Psoas muscle (tissue), 7 donors: ENCODE measurements at regions not wholly inside any gene's neighbourhood (a gene's known extent, or its start where the extent isn't known, plus 50 kb on each side); places are given as distances from the start of the nearest gene placed in this dataset.
A peak's percentile ranks its signal among the peaks of the same experiment; 100 is the strongest.

Source experiments
- ATAC-seq, 4 donors: fragments of 200-7000 bp; cut with Tn5 transposase; one replicate each; pipeline ENCODE4 v1.9.1; 2020; ENCODE audit warnings: moderate library complexity in 3 of 4, mild to moderate bottlenecking in 2 of 4
- DNase-seq, 2 donors: peaks; one replicate each; pipeline ENCODE4 v3.0.0-alpha.2; 2020
- H3K27ac ChIP-seq: fragments of 200-600 bp; one replicate; pipeline ENCODE4 v1.8.0; 2022
- H3K27me3 ChIP-seq, 3 donors: fragments of 200-600 bp in 1 of 3; one replicate each; pipeline versions ENCODE4 v1.6.1 to v1.8.0; 2013 to 2022; ENCODE audit warnings: low read length in 2 of 3, mild to moderate bottlenecking in 2 of 3, moderate library complexity in 1 of 3; ENCODE audit not compliant: insufficient read depth in 3 of 3
- H3K36me3 ChIP-seq, 2 donors: fragments of 200-600 bp in 1 of 2; one replicate each; pipeline versions ENCODE4 v1.6.1 to v1.8.0; 2013 to 2022; ENCODE audit warnings: low read depth in 1 of 2, mild to moderate bottlenecking in 1 of 2, moderate library complexity in 1 of 2; ENCODE audit not compliant: insufficient read depth in 1 of 2
- H3K4me1 ChIP-seq: fragments of 200-600 bp; one replicate; pipeline ENCODE4 v1.8.0; 2022
- H3K4me3 ChIP-seq: fragments of 200-600 bp; one replicate; pipeline ENCODE4 v1.8.0; 2022; ENCODE audit warnings: mild to moderate bottlenecking
- H3K9me3 ChIP-seq: fragments of 200-600 bp; one replicate; pipeline ENCODE4 v1.8.0; 2022
- WGBS, 3 donors: extraction: QIAGEN DNeasy Blood & Tissue Kit; methylation state at CpG; one replicate each; pipeline versions ENCODE4 v1.1.6 to v1.1.7; 2013; 5-methylcytosine and 5-hydroxymethylcytosine counted together
- intact Hi-C, 2 donors: fragments of 100-400 bp; cut with DNase I; formaldehyde crosslinking; loops; one replicate each; pipeline versions ENCODE4 v1.11.0 to v1.14.2; 2022
- TF ChIP-seq, protein P1 (sequence below): fragments of 200-600 bp; IDR thresholded peaks from one replicate; pipeline ENCODE4 v1.8.0; 2022; ENCODE audit warnings: antibody characterized with exemption
- donor health status: healthy with polysubstance abuse.
- donor health status: DM: no; HTN: no; CAD: no; lungs with moderate emphysema.
- donor health status: Bipolar disorder and iron deficiency.
- donor health status: healthy.
- donor health status: DM: yes; HTN: yes; CAD: no.
- donor health status: DM: no; HTN: no; CAD: no.
- donor health status: DM: yes; HTN: yes; CAD: no.

DNA sequence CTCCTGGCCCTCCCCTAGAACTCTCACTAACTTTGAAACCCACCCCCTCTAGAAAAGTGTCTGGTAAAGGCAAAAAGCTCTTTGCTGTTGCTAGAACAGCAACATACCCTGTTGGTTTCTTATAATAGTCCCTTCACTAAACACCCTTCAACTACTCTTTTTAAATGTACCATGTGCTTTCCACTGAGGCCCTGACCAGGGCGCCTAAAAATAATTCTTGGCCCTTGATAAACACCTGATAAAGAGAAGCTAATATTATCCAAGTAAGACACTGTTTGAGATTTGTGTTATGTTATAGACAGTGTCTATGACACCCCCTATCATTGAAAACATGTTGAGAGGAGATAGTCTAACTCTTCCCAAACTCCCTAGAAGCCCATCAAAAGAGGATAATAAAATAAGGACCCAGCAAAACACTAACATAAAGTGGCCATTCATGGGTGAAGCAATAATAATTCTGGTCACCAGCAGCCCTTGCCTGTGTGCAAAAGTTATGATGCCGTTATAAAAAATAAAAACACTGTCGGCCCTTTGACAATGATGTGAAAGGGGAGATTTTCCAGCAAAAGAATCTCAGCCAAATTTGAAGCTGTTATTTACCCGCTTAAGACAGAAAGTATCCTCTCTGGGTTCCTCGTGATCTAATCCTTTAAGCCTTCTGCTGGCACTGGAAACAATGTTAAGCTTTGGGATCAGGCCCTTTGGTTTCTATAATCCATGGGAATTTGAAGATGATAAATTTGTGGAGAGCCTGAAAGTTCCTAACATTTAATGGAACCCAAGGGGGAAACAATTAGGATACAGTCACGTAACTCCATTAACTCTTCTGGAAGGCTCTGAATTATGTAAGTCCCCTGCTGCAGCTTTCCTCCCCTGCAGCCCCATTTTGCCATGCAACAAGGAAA is 122.6 kb upstream of the PLCB4 start:
- DNase-seq (no peak), ATAC-seq (peak in 2 of 4 donors; percentile 36 to 47)
- Histone ChIP-seq H3K27ac (no peak overlapping the region), H3K4me3 (no peak overlapping the region), H3K27me3 (no peaks in the 10 kb centered on the region), H3K36me3 (no peaks in the 10 kb centered on the region), H3K9me3 (no peaks in the 10 kb centered on the region), H3K4me1 (peaks cover 19% of the 10 kb centered on the region)
- TF ChIP-seq, protein P1, sequence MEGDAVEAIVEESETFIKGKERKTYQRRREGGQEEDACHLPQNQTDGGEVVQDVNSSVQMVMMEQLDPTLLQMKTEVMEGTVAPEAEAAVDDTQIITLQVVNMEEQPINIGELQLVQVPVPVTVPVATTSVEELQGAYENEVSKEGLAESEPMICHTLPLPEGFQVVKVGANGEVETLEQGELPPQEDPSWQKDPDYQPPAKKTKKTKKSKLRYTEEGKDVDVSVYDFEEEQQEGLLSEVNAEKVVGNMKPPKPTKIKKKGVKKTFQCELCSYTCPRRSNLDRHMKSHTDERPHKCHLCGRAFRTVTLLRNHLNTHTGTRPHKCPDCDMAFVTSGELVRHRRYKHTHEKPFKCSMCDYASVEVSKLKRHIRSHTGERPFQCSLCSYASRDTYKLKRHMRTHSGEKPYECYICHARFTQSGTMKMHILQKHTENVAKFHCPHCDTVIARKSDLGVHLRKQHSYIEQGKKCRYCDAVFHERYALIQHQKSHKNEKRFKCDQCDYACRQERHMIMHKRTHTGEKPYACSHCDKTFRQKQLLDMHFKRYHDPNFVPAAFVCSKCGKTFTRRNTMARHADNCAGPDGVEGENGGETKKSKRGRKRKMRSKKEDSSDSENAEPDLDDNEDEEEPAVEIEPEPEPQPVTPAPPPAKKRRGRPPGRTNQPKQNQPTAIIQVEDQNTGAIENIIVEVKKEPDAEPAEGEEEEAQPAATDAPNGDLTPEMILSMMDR = no peak
- WGBS, 3 donors = 18 to 38% (median 29%) methylated on average over 6 of the region's 6 CpGs
- intact Hi-C loops = no loop called here

GRCh38 chr20:8948442-8949020 is 120.4 kb upstream of the PLCB4 start:
- TF ChIP-seq, protein P1 = no peak

GRCh38 chr20:8951164-8951563 is 117.7 kb upstream of the PLCB4 start:
- no peak overlapping the region for H3K27ac ChIP-seq
- no peak overlapping the region for H3K4me3 ChIP-seq
- H3K4me1 ChIP-seq = peaks cover 13% of the 10 kb centered on the region
- DNase-seq (no peak), ATAC-seq (no peak)
- H3K27me3 ChIP-seq = no peaks in the 10 kb centered on the region
- H3K36me3 ChIP-seq = no peaks in the 10 kb centered on the region
- intact Hi-C loops = no loop called here
- TF ChIP-seq, protein P1 = no peak
- H3K9me3 ChIP-seq = no peaks in the 10 kb centered on the region
- 63 to 75% (median 74%) methylated on average over 4 of the region's 4 CpGs for WGBS, 3 donors

More at GRCh38 chr20:8948442-8949020, 120.4 kb upstream of the PLCB4 start:
- no peak overlapping the region for H3K4me3 ChIP-seq
- no peak overlapping the region for H3K27ac ChIP-seq
- intact Hi-C loops = no loop called here
- ATAC-seq (no peak), DNase-seq (no peak)
- no peaks in the 10 kb centered on the region for H3K9me3 ChIP-seq
- no peaks in the 10 kb centered on the region for H3K27me3 ChIP-seq
- no peaks in the 10 kb centered on the region for H3K36me3 ChIP-seq
- H3K4me1 ChIP-seq = peaks cover 19% of the 10 kb centered on the region
- 65 to 71% (median 66%) methylated on average over 3 of the region's 3 CpGs for WGBS, 3 donors

DNA sequence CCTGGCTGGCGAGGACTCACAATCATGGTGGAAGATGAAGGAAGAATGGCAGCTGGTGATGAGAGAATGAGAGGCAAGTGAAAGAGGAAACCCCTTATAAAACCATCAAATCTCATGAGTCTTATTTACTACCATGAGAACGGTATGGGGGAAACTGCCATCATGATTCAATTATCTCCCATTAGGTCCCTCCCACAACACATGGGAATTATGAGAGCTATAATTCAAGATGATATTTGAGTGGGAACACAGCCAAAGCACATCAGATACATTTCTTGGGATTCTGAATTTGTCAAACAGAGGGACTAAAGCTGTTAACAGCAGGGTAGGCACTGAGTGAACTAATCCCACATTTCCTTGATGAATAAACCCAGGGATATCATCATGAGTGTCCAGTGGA is 116.2 kb upstream of the PLCB4 start:
- Histone ChIP-seq H3K27ac (no peak overlapping the region), H3K36me3 (no peaks in the 10 kb centered on the region), H3K9me3 (no peaks in the 10 kb centered on the region), H3K27me3 (no peaks in the 10 kb centered on the region), H3K4me1 (peaks cover 2% of the 10 kb centered on the region), H3K4me3 (no peak overlapping the region)
- no peak for ATAC-seq
- 56 to 64% (median 63%) methylated on average over 2 of the region's 2 CpGs for WGBS, 3 donors
- DNase-seq = no peak
- intact Hi-C loops = no loop called here
- TF ChIP-seq, protein P1 = no peak
